GM23338 (cell line): ENCODE measurements at regions not wholly inside any gene's neighbourhood (a gene's known extent, or its start where the extent isn't known, plus 50 kb on each side); places are given as distances from the start of the nearest gene placed in this dataset.
A peak's percentile ranks its signal among the peaks of the same experiment; 100 is the strongest.

Experiments
- ATAC-seq: fragments of 200-7000 bp; cut with Tn5 transposase; 3 replicates; pipeline ENCODE4 v1.9.1; 2020
- DNase-seq: peaks from one replicate; pipeline ENCODE4 v3.0.0-alpha.2; 2015; ENCODE audit warnings: low spot score
- H2AFZ ChIP-seq: fragments of 200-600 bp; sonication (generic); 2 replicates; pipeline ENCODE4 v1.8.0; 2016; ENCODE audit warnings: antibody characterized with exemption, mild to moderate bottlenecking, moderate library complexity
- H3F3A ChIP-seq: fragments of 200-600 bp; sonication (generic); replicated peaks from 2 replicates; pipeline ENCODE4 v1.8.0; 2017; ENCODE audit warnings: antibody characterized with exemption, mixed run types, low read depth
- H3K27ac ChIP-seq: fragments of 200-600 bp; sonication (generic); 2 replicates; pipeline ENCODE4 v1.6.1; 2016; ENCODE audit warnings: low read depth
- H3K27me3 ChIP-seq: fragments of 200-600 bp; sonication (generic); 2 replicates; pipeline ENCODE4 v1.8.0; 2016; ENCODE audit warnings: mild to moderate bottlenecking, mixed run types, moderate library complexity; ENCODE audit not compliant: insufficient read depth
- H3K36me3 ChIP-seq: fragments of 200-600 bp; sonication (generic); 2 replicates; pipeline ENCODE4 v1.8.0; 2016; ENCODE audit warnings: mild to moderate bottlenecking; ENCODE audit not compliant: insufficient read depth
- H3K4me1 ChIP-seq: fragments of 200-600 bp; sonication (generic); 2 replicates; pipeline ENCODE4 v1.8.0; 2016; ENCODE audit warnings: mild to moderate bottlenecking, moderate library complexity; ENCODE audit not compliant: insufficient read depth
- H3K4me2 ChIP-seq: fragments of 200-600 bp; sonication (generic); 2 replicates; pipeline ENCODE4 v1.7.1; 2017; ENCODE audit warnings: mixed run types
- H3K4me3 ChIP-seq: fragments of 200-600 bp; sonication (generic); 2 replicates; pipeline ENCODE4 v1.6.1; 2016; ENCODE audit warnings: mixed run types
- H3K79me2 ChIP-seq: fragments of 200-600 bp; sonication (generic); replicated peaks from 2 replicates; pipeline ENCODE4 v1.8.0; 2017; ENCODE audit warnings: mild to moderate bottlenecking; ENCODE audit not compliant: insufficient read depth
- H3K9me2 ChIP-seq: fragments of 200-600 bp; sonication (generic); 2 replicates; pipeline ENCODE4 v1.8.0; 2017; ENCODE audit not compliant: insufficient read depth
- H4K20me1 ChIP-seq: fragments of 200-600 bp; sonication (generic); replicated peaks from 2 replicates; pipeline ENCODE4 v1.8.0; 2017; ENCODE audit warnings: mild to moderate bottlenecking; ENCODE audit not compliant: insufficient read depth
- H3K27ac Mint-ChIP-seq: 2 replicates; pipeline ENCODE4 v1.8.0; 2020; ENCODE audit warnings: inconsistent platforms, mild to moderate bottlenecking, moderate library complexity, mixed read lengths
- H3K27me3 Mint-ChIP-seq: 3 replicates; pipeline ENCODE4 v1.8.0; 2022; ENCODE audit warnings: low read depth, mild to moderate bottlenecking, moderate library complexity, mixed read lengths, inconsistent platforms; ENCODE audit not compliant: insufficient read depth, poor library complexity
- H3K36me3 Mint-ChIP-seq: 3 replicates; pipeline ENCODE4 v1.8.0; 2021; ENCODE audit warnings: low read depth, mild to moderate bottlenecking, inconsistent platforms, moderate library complexity, mixed read lengths
- H3K4me1 Mint-ChIP-seq: 3 replicates; pipeline ENCODE4 v1.8.0; 2020; ENCODE audit warnings: mild to moderate bottlenecking, inconsistent platforms, mixed read lengths
- H3K4me3 Mint-ChIP-seq: 3 replicates; pipeline ENCODE4 v1.8.0; 2021; ENCODE audit warnings: moderate library complexity, mild to moderate bottlenecking, inconsistent platforms, mixed read lengths
- H3K9me3 Mint-ChIP-seq: 3 replicates; pipeline ENCODE4 v1.8.0; 2020; ENCODE audit warnings: moderate library complexity, mild to moderate bottlenecking, inconsistent platforms, mixed read lengths
- ETS1 ChIP-seq: IDR thresholded peaks from 2 replicates; pipeline ENCODE4 v1.6.1; 2016; ENCODE audit warnings: antibody characterized with exemption
- EZH2 ChIP-seq: fragments of 200-600 bp; sonication (generic); IDR thresholded peaks from one replicate; pipeline ENCODE4 v1.8.0; 2017; ENCODE audit warnings: antibody characterized with exemption, mild to moderate bottlenecking, low read depth; ENCODE audit not compliant: unreplicated experiment
- POLR2AphosphoS5 ChIP-seq: IDR thresholded peaks from 2 replicates; pipeline ENCODE4 v1.6.1; 2016; ENCODE audit warnings: antibody characterized with exemption, low read depth
- STAT1 ChIP-seq: IDR thresholded peaks from one replicate; pipeline ENCODE4 v1.6.1; 2016; ENCODE audit warnings: antibody characterized with exemption; ENCODE audit not compliant: unreplicated experiment
- ZNF114 ChIP-seq: fragments of 250-450 bp; sonication (Bioruptor Pico); IDR thresholded peaks from 2 replicates; pipeline ENCODE4 v1.5.0; 2020; ENCODE audit warnings: mild to moderate bottlenecking, moderate library complexity
- TF ChIP-seq, protein P1 (sequence below), 2 experiments: fragments of 200-600 bp in 1 of 2; sonication (generic) in 1 of 2; conservative IDR thresholded peaks; 2 replicates each; pipeline versions ENCODE4 v1.5.1 to v1.6.1; 2016 to 2017; ENCODE audit warnings: antibody characterized with exemption in 2 of 2, low read depth in 2 of 2, mild to moderate bottlenecking in 2 of 2, moderate library complexity in 1 of 2
- TF ChIP-seq, protein P2 (sequence below): IDR thresholded peaks from one replicate; pipeline ENCODE4 v1.6.1; 2018; ENCODE audit warnings: antibody characterized with exemption; ENCODE audit not compliant: unreplicated experiment

GRCh38 chr4:111797455-111798163 lies 347.6 kb upstream of the FAM241A start (continued):
- TF ChIP-seq ETS1 = no peak
- no peak for TF ChIP-seq STAT1
- TF ChIP-seq EZH2 = no peak

DNA sequence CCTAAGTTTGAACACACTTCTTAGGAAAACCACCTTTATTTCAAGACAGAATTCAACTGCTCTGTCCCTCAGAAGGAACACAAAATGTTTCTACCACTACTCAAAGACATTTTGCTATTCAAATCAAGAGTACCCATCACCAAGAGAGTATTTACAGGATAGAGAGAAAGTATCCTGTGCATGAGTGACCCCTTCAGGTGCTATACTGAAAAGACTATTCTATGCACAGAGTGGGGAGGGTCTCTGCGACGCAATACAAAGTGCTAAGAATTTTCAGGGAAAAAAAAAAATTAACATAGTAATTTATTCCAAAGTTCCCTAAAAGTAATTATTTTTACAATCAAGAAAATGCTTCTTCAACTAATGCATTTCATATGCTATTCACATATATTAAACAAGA lies 346.4 kb upstream of the FAM241A start:
- H3K79me2 ChIP-seq = no peaks in the 10 kb centered on the region
- no peaks in the 10 kb centered on the region for H3K27me3 Mint-ChIP-seq
- no peaks in the 10 kb centered on the region for H3K27me3 ChIP-seq
- H3K4me3 Mint-ChIP-seq = no peak overlapping the region
- H3K27ac Mint-ChIP-seq = no peak overlapping the region
- no peak for TF ChIP-seq POLR2AphosphoS5
- TF ChIP-seq, protein P1, sequence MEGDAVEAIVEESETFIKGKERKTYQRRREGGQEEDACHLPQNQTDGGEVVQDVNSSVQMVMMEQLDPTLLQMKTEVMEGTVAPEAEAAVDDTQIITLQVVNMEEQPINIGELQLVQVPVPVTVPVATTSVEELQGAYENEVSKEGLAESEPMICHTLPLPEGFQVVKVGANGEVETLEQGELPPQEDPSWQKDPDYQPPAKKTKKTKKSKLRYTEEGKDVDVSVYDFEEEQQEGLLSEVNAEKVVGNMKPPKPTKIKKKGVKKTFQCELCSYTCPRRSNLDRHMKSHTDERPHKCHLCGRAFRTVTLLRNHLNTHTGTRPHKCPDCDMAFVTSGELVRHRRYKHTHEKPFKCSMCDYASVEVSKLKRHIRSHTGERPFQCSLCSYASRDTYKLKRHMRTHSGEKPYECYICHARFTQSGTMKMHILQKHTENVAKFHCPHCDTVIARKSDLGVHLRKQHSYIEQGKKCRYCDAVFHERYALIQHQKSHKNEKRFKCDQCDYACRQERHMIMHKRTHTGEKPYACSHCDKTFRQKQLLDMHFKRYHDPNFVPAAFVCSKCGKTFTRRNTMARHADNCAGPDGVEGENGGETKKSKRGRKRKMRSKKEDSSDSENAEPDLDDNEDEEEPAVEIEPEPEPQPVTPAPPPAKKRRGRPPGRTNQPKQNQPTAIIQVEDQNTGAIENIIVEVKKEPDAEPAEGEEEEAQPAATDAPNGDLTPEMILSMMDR (conservative IDR thresholded peaks at IDR 0.05; ENCODE audit: low read depth in 2 of 2) = peak; percentile 66 to 68
- H2AFZ ChIP-seq = no peak overlapping the region
- no peak overlapping the region for H3K4me3 ChIP-seq
- no peak overlapping the region for H3K4me2 ChIP-seq
- ATAC-seq (peak; percentile 98), DNase-seq (peak; percentile 72)
- no peaks in the 10 kb centered on the region for H3K9me3 Mint-ChIP-seq
- H4K20me1 ChIP-seq = no peaks in the 10 kb centered on the region
- no peaks in the 10 kb centered on the region for H3K9me2 ChIP-seq
- H3K4me1 ChIP-seq = peaks cover 8% of the 10 kb centered on the region
- H3K27ac ChIP-seq = no peak overlapping the region
- H3K36me3 Mint-ChIP-seq = no peaks in the 10 kb centered on the region
- H3F3A ChIP-seq = no peaks in the 10 kb centered on the region
- H3K4me1 Mint-ChIP-seq = peaks cover 14% of the 10 kb centered on the region
- H3K36me3 ChIP-seq = no peaks in the 10 kb centered on the region

DNA sequence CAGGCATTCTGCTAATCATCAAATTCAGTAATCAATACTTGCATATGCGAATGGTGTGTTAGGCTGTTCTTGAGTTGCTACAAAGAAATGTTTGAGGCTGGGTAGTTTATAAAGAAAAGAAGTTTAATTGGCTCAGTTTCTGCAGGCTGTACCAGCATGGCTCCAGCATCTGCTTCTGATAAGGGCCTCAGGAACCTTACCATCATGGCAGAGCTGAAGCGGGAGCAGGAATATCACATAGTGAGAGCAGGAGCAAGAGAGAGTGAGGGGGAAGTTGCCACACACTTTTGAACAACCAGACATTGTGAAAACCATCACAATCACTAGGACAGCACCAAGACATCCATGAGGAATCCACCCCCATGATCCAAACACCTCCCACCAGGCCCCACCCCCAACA lies 344.7 kb upstream of the FAM241A start:
- DNase-seq = no peak
- Histone ChIP-seq H3K27me3 (no peaks in the 10 kb centered on the region), H2AFZ (no peak overlapping the region), H3K4me2 (no peak overlapping the region), H3K4me3 (no peak overlapping the region), H3F3A (no peaks in the 10 kb centered on the region), H3K9me2 (no peaks in the 10 kb centered on the region), H3K4me1 (no peaks in the 10 kb centered on the region), H4K20me1 (no peaks in the 10 kb centered on the region), H3K36me3 (no peaks in the 10 kb centered on the region), H3K79me2 (no peaks in the 10 kb centered on the region), H3K27ac (no peak overlapping the region)
- Mint-ChIP-seq H3K27ac (no peak overlapping the region), H3K4me3 (no peak overlapping the region), H3K36me3 (no peaks in the 10 kb centered on the region), H3K4me1 (0 out of 3 replicates have a peak, but pooled peaks cover 1% of the 10 kb centered on the region), H3K27me3 (no peaks in the 10 kb centered on the region), H3K9me3 (no peaks in the 10 kb centered on the region)
- ATAC-seq = no peak
- TF ChIP-seq POLR2AphosphoS5 = no peak
- TF ChIP-seq, protein P2, sequence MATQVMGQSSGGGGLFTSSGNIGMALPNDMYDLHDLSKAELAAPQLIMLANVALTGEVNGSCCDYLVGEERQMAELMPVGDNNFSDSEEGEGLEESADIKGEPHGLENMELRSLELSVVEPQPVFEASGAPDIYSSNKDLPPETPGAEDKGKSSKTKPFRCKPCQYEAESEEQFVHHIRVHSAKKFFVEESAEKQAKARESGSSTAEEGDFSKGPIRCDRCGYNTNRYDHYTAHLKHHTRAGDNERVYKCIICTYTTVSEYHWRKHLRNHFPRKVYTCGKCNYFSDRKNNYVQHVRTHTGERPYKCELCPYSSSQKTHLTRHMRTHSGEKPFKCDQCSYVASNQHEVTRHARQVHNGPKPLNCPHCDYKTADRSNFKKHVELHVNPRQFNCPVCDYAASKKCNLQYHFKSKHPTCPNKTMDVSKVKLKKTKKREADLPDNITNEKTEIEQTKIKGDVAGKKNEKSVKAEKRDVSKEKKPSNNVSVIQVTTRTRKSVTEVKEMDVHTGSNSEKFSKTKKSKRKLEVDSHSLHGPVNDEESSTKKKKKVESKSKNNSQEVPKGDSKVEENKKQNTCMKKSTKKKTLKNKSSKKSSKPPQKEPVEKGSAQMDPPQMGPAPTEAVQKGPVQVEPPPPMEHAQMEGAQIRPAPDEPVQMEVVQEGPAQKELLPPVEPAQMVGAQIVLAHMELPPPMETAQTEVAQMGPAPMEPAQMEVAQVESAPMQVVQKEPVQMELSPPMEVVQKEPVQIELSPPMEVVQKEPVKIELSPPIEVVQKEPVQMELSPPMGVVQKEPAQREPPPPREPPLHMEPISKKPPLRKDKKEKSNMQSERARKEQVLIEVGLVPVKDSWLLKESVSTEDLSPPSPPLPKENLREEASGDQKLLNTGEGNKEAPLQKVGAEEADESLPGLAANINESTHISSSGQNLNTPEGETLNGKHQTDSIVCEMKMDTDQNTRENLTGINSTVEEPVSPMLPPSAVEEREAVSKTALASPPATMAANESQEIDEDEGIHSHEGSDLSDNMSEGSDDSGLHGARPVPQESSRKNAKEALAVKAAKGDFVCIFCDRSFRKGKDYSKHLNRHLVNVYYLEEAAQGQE = no peak
- TF ChIP-seq ZNF114 = no peak
- TF ChIP-seq ETS1 = no peak
- TF ChIP-seq, protein P1 (conservative IDR thresholded peaks at IDR 0.05; ENCODE audit: low read depth in 2 of 2) = no peak
